DND-41 (cell line): ENCODE measurements at regions not wholly inside any gene's neighbourhood (a gene's known extent, or its start where the extent isn't known, plus 50 kb on each side); places are given as distances from the start of the nearest gene placed in this dataset.

Experiments used
- ATAC-seq: fragments of 200-7000 bp; cut with Tn5 transposase; 3 replicates; pipeline ENCODE4 v1.9.1; 2021; ENCODE audit warnings: low read depth; ENCODE audit not compliant: insufficient read depth
- DNase-seq: peaks from one replicate; pipeline ENCODE4 v3.0.0-alpha.2; 2020
- H2AFZ ChIP-seq: 2 replicates; pipeline ENCODE4 v1.6.0; 2012; ENCODE audit warnings: low read depth, low read length
- H3K27ac ChIP-seq: 2 replicates; pipeline ENCODE4 v1.5.1; 2012; ENCODE audit warnings: low read length, inconsistent platforms
- H3K27me3 ChIP-seq: fragments of 200-600 bp; sonication (generic); 2 replicates; pipeline ENCODE4 v1.6.0; 2012; ENCODE audit warnings: low read length, mild to moderate bottlenecking, inconsistent platforms; ENCODE audit not compliant: insufficient read depth, poor library complexity
- H3K36me3 ChIP-seq: 2 replicates; pipeline ENCODE4 v1.5.1; 2012; ENCODE audit warnings: low read length, inconsistent platforms; ENCODE audit not compliant: insufficient read depth
- H3K4me1 ChIP-seq: 2 replicates; pipeline ENCODE4 v1.5.1; 2012; ENCODE audit warnings: mild to moderate bottlenecking, low read length; ENCODE audit not compliant: insufficient read depth
- H3K4me2 ChIP-seq: 2 replicates; pipeline ENCODE4 v1.6.0; 2012; ENCODE audit warnings: mild to moderate bottlenecking, moderate library complexity, low read length, inconsistent platforms; ENCODE audit not compliant: insufficient read depth
- H3K4me3 ChIP-seq, 2 experiments: fragments of 200-600 bp in 1 of 2; shearing (Covaris generic) in 1 of 2; 2 replicates each; pipeline ENCODE4 v1.5.1; 2012 to 2016; ENCODE audit warnings: inconsistent platforms in 2 of 2, low read length in 2 of 2, mild to moderate bottlenecking in 2 of 2, low read depth in 1 of 2, moderate library complexity in 1 of 2
- H3K79me2 ChIP-seq: 2 replicates; pipeline ENCODE4 v1.6.0; 2012; ENCODE audit warnings: low read length, inconsistent platforms; ENCODE audit not compliant: insufficient read depth
- H3K9ac ChIP-seq: 2 replicates; pipeline ENCODE4 v1.6.0; 2012; ENCODE audit warnings: low read depth, mild to moderate bottlenecking, inconsistent platforms, low read length, moderate library complexity
- H3K9me3 ChIP-seq: 2 replicates; pipeline ENCODE4 v1.5.1; 2012; ENCODE audit warnings: low read length, moderate library complexity, mild to moderate bottlenecking, inconsistent platforms; ENCODE audit not compliant: insufficient read depth, severe bottlenecking
- H4K20me1 ChIP-seq: 2 replicates; pipeline ENCODE4 v1.6.0; 2012; ENCODE audit warnings: low read length; ENCODE audit not compliant: insufficient read depth
- CTCF ChIP-seq: IDR thresholded peaks from 2 replicates; pipeline ENCODE4 v1.5.1; 2012; ENCODE audit warnings: borderline replicate concordance, low read length, moderate library complexity, mild to moderate bottlenecking; ENCODE audit not compliant: poor library complexity, severe bottlenecking; ENCODE audit errors: extremely low read depth
- EZH2 ChIP-seq: IDR thresholded peaks from 3 replicates; pipeline ENCODE4 v1.6.1; 2012; ENCODE audit warnings: borderline replicate concordance, low read depth, mild to moderate bottlenecking, moderate library complexity, low read length, inconsistent platforms; ENCODE audit not compliant: severe bottlenecking

GRCh38 chr5:105680858-105681475 is 1989.8 kb downstream of the EFNA5 start:
- no peak for ATAC-seq
- no peak overlapping the region for H3K9ac ChIP-seq
- H3K4me1 ChIP-seq, result no peaks in the 10 kb centered on the region
- no peak overlapping the region for H2AFZ ChIP-seq
- DNase-seq, result no peak
- H4K20me1 ChIP-seq, result no peaks in the 10 kb centered on the region
- H3K79me2 ChIP-seq, result no peaks in the 10 kb centered on the region
- no peak overlapping the region for H3K27ac ChIP-seq
- no peaks in the 10 kb centered on the region for H3K27me3 ChIP-seq
- no peak overlapping the region for H3K4me3 ChIP-seq
- no peaks in the 10 kb centered on the region for H3K9me3 ChIP-seq
- no peaks in the 10 kb centered on the region for H3K36me3 ChIP-seq
- H3K4me2 ChIP-seq, result no peak overlapping the region
- TF ChIP-seq EZH2, result no peak
- no peak for TF ChIP-seq CTCF

- DNase-seq (no peak), ATAC-seq (no peak)
- TF ChIP-seq CTCF, result no peak
- no peak for TF ChIP-seq EZH2
- no peak overlapping the region for H3K4me2 ChIP-seq
- H3K4me3 ChIP-seq, result no peak overlapping the region
- no peaks in the 10 kb centered on the region for H3K36me3 ChIP-seq
- H3K27ac ChIP-seq, result no peak overlapping the region
- no peak overlapping the region for H2AFZ ChIP-seq
- no peaks in the 10 kb centered on the region for H3K27me3 ChIP-seq
- no peaks in the 10 kb centered on the region for H3K79me2 ChIP-seq
- no peak overlapping the region for H3K9ac ChIP-seq
- no peaks in the 10 kb centered on the region for H3K9me3 ChIP-seq
- H4K20me1 ChIP-seq, result no peaks in the 10 kb centered on the region
- no peaks in the 10 kb centered on the region for H3K4me1 ChIP-seq
Measured at GRCh38 chr5:105677291-105677690, 1993.4 kb downstream of the EFNA5 start.

- Histone ChIP-seq H3K27ac (no peak overlapping the region), H3K36me3 (no peaks in the 10 kb centered on the region), H3K4me1 (no peaks in the 10 kb centered on the region), H4K20me1 (no peaks in the 10 kb centered on the region), H3K27me3 (no peaks in the 10 kb centered on the region), H3K9ac (no peak overlapping the region), H3K4me3 (no peak overlapping the region), H2AFZ (no peak overlapping the region), H3K9me3 (no peaks in the 10 kb centered on the region), H3K4me2 (no peak overlapping the region), H3K79me2 (no peaks in the 10 kb centered on the region)
- DNase-seq (no peak), ATAC-seq (no peak)
- TF ChIP-seq EZH2 (no peak), CTCF (no peak)
Measured at GRCh38 chr5:105670596-105670995, 2000.1 kb downstream of the EFNA5 start.

- TF ChIP-seq CTCF (no peak), EZH2 (no peak)
- no peaks in the 10 kb centered on the region for H3K9me3 ChIP-seq
- no peak for ATAC-seq
- no peaks in the 10 kb centered on the region for H3K27me3 ChIP-seq
- no peaks in the 10 kb centered on the region for H3K4me1 ChIP-seq
- H3K4me2 ChIP-seq, result no peak overlapping the region
- no peak overlapping the region for H2AFZ ChIP-seq
- no peaks in the 10 kb centered on the region for H4K20me1 ChIP-seq
- H3K36me3 ChIP-seq, result no peaks in the 10 kb centered on the region
- H3K9ac ChIP-seq, result no peak overlapping the region
- H3K4me3 ChIP-seq, result no peak overlapping the region
- DNase-seq, result no peak
- no peak overlapping the region for H3K27ac ChIP-seq
- H3K79me2 ChIP-seq, result no peaks in the 10 kb centered on the region
Measured at GRCh38 chr5:105663671-105664070, 2007.1 kb downstream of the EFNA5 start.
